ENCODE measurements at regions not wholly inside any gene's neighbourhood (a gene's known extent, or its start where the extent isn't known, plus 50 kb on each side); places are given as distances from the start of the nearest gene placed in this dataset.

GRCh38 chr14:101040538-101041442, 137.3 kb upstream of the RTL1 start:
- H3K27ac ChIP-seq, result no peak overlapping the region
- WGBS, 5 donors, result 70 to 77% (median 74%) methylated on average over 20 to 21 of the region's 21 CpGs
- no peaks in the 10 kb centered on the region for H3K36me3 ChIP-seq
- intact Hi-C loops (cut with DNase I; ENCODE audit: low total_unique reads), result no loop called here
- TF ChIP-seq POLR2AphosphoS5 (IDR thresholded peaks at IDR 0.05), result no peak
- no peak for TF ChIP-seq CTCF (IDR thresholded peaks at IDR 0.05)
- TF ChIP-seq POLR2A (IDR thresholded peaks at IDR 0.05), result no peak
- TF ChIP-seq EP300 (IDR thresholded peaks at IDR 0.05), result no peak
- H3K27me3 ChIP-seq, result no peaks in the 10 kb centered on the region
- no peaks in the 10 kb centered on the region for H3K9me3 ChIP-seq
- peak in 1 of 2 donors; percentile 41 for DNase-seq
- no peaks in the 10 kb centered on the region for H3K4me1 ChIP-seq
- H3K4me3 ChIP-seq, result no peak overlapping the region

- Histone ChIP-seq H3K27me3 (no peaks in the 10 kb centered on the region), H3K4me1 (no peaks in the 10 kb centered on the region), H3K9me3 (no peaks in the 10 kb centered on the region), H3K27ac (no peak overlapping the region), H3K36me3 (no peaks in the 10 kb centered on the region), H3K4me3 (no peak overlapping the region)
- intact Hi-C loops (cut with DNase I; ENCODE audit: low total_unique reads), result no loop called here
- DNase-seq, result no peak
- 88 to 93% (median 91%) methylated on average over 5 to 9 of the region's 9 CpGs for WGBS, 5 donors
- TF ChIP-seq CTCF (IDR thresholded peaks at IDR 0.05) (no peak), POLR2A (IDR thresholded peaks at IDR 0.05) (no peak), POLR2AphosphoS5 (IDR thresholded peaks at IDR 0.05) (no peak), EP300 (IDR thresholded peaks at IDR 0.05) (no peak)
Measured at GRCh38 chr14:101043891-101044290, 140.4 kb upstream of the RTL1 start.

GRCh38 chr14:101044741-101045140, 141.2 kb upstream of the RTL1 start:
- DNase-seq, result no peak
- intact Hi-C loops (cut with DNase I; ENCODE audit: low total_unique reads), result no loop called here
- TF ChIP-seq EP300 (IDR thresholded peaks at IDR 0.05) (no peak), POLR2A (IDR thresholded peaks at IDR 0.05) (no peak), CTCF (IDR thresholded peaks at IDR 0.05) (no peak), POLR2AphosphoS5 (IDR thresholded peaks at IDR 0.05) (no peak)
- no peaks in the 10 kb centered on the region for H3K4me1 ChIP-seq
- H3K9me3 ChIP-seq, result no peaks in the 10 kb centered on the region
- H3K36me3 ChIP-seq, result no peaks in the 10 kb centered on the region
- no peaks in the 10 kb centered on the region for H3K27me3 ChIP-seq
- no peak overlapping the region for H3K27ac ChIP-seq
- no peak overlapping the region for H3K4me3 ChIP-seq
- WGBS, 5 donors, result 80 to 90% (median 84%) methylated on average over 14 of the region's 14 CpGs

GRCh38 chr14:101045511-101045910, 142.0 kb upstream of the RTL1 start:
- intact Hi-C loops (cut with DNase I; ENCODE audit: low total_unique reads), result no loop called here
- 71 to 88% (median 82%) methylated on average over 9 of the region's 9 CpGs for WGBS, 5 donors

More at GRCh38 chr14:101045511-101045910, 142.0 kb upstream of the RTL1 start:
- Histone ChIP-seq H3K9me3 (no peaks in the 10 kb centered on the region), H3K4me1 (no peaks in the 10 kb centered on the region), H3K27me3 (no peaks in the 10 kb centered on the region), H3K36me3 (no peaks in the 10 kb centered on the region), H3K27ac (no peak overlapping the region), H3K4me3 (no peak overlapping the region)
- DNase-seq, result no peak
- TF ChIP-seq POLR2AphosphoS5 (IDR thresholded peaks at IDR 0.05) (no peak), POLR2A (IDR thresholded peaks at IDR 0.05) (no peak), CTCF (IDR thresholded peaks at IDR 0.05) (no peak), EP300 (IDR thresholded peaks at IDR 0.05) (no peak)
